ENCODE measurements at regions not wholly inside any gene's neighbourhood (a gene's known extent, or its start where the extent isn't known, plus 50 kb on each side); places are given as distances from the start of the nearest gene placed in this dataset.

DNA sequence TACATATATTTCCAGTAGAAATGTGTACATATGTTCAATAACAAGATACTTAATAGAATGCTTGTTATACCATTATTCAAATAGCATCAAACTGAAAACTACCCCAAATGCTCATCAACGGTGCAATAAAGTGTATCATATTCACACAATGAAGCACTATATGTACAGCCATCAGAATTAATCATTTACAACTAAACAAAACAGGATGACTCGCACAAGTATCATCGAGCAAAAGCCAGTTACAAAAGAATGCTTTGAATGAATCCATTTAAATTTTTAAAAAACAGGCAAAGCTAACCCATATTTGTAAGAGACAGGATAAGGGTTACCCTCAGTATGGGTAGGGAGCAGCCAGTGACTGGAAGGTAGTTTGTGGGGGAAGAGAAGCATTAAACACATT, 132.8 kb upstream of the PDE1A start:
- no peak for TF ChIP-seq TEAD4 (IDR thresholded peaks at IDR 0.05)
- TF ChIP-seq, protein P1, sequence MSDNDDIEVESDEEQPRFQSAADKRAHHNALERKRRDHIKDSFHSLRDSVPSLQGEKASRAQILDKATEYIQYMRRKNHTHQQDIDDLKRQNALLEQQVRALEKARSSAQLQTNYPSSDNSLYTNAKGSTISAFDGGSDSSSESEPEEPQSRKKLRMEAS (IDR thresholded peaks at IDR 0.05) = no peak
- TF ChIP-seq CEBPB (IDR thresholded peaks at IDR 0.05) = no peak
- no peak for TF ChIP-seq YY1 (IDR thresholded peaks at IDR 0.05; ENCODE audit: low read depth)
- TF ChIP-seq NFIC (IDR thresholded peaks at IDR 0.05) = no peak
- TF ChIP-seq TCF12 (IDR thresholded peaks at IDR 0.05; ENCODE audit: low read depth) = no peak

Measured in Ishikawa (cell line).